ENCODE measurements at regions not wholly inside any gene's neighbourhood (a gene's known extent, or its start where the extent isn't known, plus 50 kb on each side); places are given as distances from the start of the nearest gene placed in this dataset.
"Not testable (repeated sequence)": the region's sequence is repeated elsewhere in the genome, so short reads cannot be mapped to it uniquely, and the experiment has no call there.

DNA sequence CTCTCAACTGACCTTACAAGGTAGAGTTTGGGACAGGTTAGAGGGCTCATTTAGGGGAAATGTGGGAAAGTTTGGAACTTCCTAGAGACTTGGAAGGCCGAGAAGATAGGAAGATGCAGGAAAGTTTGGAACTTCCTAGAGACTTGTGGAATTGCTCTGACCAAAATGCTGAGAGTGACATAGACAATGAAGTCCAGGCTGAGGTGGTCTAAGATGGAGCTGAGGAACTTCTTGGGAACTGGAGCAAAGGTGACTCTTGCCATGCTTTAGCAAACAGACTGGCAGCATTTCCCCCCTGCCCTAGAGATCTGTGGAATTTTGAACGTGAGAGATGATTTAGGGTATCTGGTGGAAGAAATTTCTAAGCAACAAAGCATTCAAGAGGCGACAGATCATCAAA is 258.9 kb upstream of the GULP1 start:
- dilution Hi-C loops (cut with HindIII; ENCODE audit: low sequenced_read_pairs, unreplicated experiment) (no loop called here), intact Hi-C loops (cut with micrococcal nuclease) (no loop called here), in situ Hi-C loops (cut with MboI; ENCODE audit: low sequenced_read_pairs) (no loop called here)
- Histone ChIP-seq H2AFZ (replicated peaks; ENCODE audit: low read length, poor library complexity) (no peak overlapping the region), H3K27ac (ENCODE audit: insufficient read depth, low read length) (no peak overlapping the region), H2AK9ac (replicated peaks; ENCODE audit: low read depth, low read length, poor library complexity) (no peak overlapping the region), H3K4me1 (ENCODE audit: control insufficient read depth, insufficient read depth, low read length) (no peaks in the 10 kb centered on the region), H3K14ac (replicated peaks; ENCODE audit: low read depth, low read length) (no peak overlapping the region), H3K4me3 (ENCODE audit: insufficient read depth, low read depth, low read length) (no peak overlapping the region), H2BK15ac (ENCODE audit: low read depth, low read length) (no peak overlapping the region), H3K27me3 (ENCODE audit: control insufficient read depth, insufficient read depth, low read length) (no peaks in the 10 kb centered on the region), H4K8ac (ENCODE audit: low read depth in 2 of 2, low read length in 2 of 2) (no peak overlapping the region), H2BK5ac (ENCODE audit: low read depth, low read length, poor library complexity, severe bottlenecking) (no peak overlapping the region), H3K4ac (ENCODE audit: low read depth, low read length) (no peak overlapping the region), H3K9me1 (ENCODE audit: insufficient read depth, low read length) (no peaks in the 10 kb centered on the region), H2BK120ac (ENCODE audit: low read depth, low read length) (no peak overlapping the region), H4K20me1 (ENCODE audit: insufficient read depth, low read length) (no peaks in the 10 kb centered on the region), H3K36me3 (ENCODE audit: control insufficient read depth, insufficient read depth, low read length) (no peaks in the 10 kb centered on the region), H3K4me2 (ENCODE audit: low read depth, low read length) (no peak overlapping the region), H3K9ac (ENCODE audit: low read depth, low read length) (no peak overlapping the region), H4K91ac (ENCODE audit: insufficient read depth, low read depth, low read length) (no peak overlapping the region), H3K79me1 (ENCODE audit: low read depth in 1 of 2, low read length in 2 of 2) (no peaks in the 10 kb centered on the region), H3K9me3 (ENCODE audit: control insufficient read depth, insufficient read depth, low read length) (no peaks in the 10 kb centered on the region), H3K56ac (ENCODE audit: extremely low read depth, insufficient read depth, low read length) (no peak overlapping the region), H3K23ac (ENCODE audit: low read depth, low read length) (no peak overlapping the region), H4K5ac (ENCODE audit: low read depth, low read length) (no peak overlapping the region), H2AK5ac (ENCODE audit: low read depth, low read length) (no peak overlapping the region), H2BK20ac (ENCODE audit: low read depth, low read length) (no peak overlapping the region), H3K18ac (ENCODE audit: low read depth, low read length) (no peak overlapping the region)
- ChIA-PET CTCF (no interaction called here), POLR2A (ENCODE audit: unreplicated experiment) (no interaction called here)
- no peak for TF ChIP-seq BHLHE40 (IDR thresholded peaks at IDR 0.05; ENCODE audit: low read depth, low read length)
- TF ChIP-seq, protein P1, sequence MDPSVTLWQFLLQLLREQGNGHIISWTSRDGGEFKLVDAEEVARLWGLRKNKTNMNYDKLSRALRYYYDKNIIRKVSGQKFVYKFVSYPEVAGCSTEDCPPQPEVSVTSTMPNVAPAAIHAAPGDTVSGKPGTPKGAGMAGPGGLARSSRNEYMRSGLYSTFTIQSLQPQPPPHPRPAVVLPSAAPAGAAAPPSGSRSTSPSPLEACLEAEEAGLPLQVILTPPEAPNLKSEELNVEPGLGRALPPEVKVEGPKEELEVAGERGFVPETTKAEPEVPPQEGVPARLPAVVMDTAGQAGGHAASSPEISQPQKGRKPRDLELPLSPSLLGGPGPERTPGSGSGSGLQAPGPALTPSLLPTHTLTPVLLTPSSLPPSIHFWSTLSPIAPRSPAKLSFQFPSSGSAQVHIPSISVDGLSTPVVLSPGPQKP (IDR thresholded peaks at IDR 0.05; ENCODE audit: borderline replicate concordance, low read depth, low read length): no peak
- no peak for TF ChIP-seq CEBPB (IDR thresholded peaks at IDR 0.05; ENCODE audit: low read depth, low read length)
- no peak for TF ChIP-seq POLR2A (IDR thresholded peaks at IDR 0.05; ENCODE audit: low read depth, low read length)
- TF ChIP-seq CTCF (conservative IDR thresholded peaks at IDR 0.05; ENCODE audit: low read depth, low read length): no peak
- TF ChIP-seq MXI1 (IDR thresholded peaks at IDR 0.05; ENCODE audit: borderline replicate concordance, low read depth, low read length): no peak
- DNase-seq (no peak), ATAC-seq (ENCODE audit: low read depth) (no peak)
- no CpG with 5 or more reads among the region's 3 CpGs for WGBS, 2 experiments (ENCODE audit: extremely low coverage in 2 of 2, insufficient read length in 1 of 2)
- no TSS peak for BruUV-seq (replicated peaks)

- H4K20me1 ChIP-seq (ENCODE audit: insufficient read depth, low read length); CTCF ChIA-PET; H3K9me3 ChIP-seq (ENCODE audit: control insufficient read depth, insufficient read depth, low read length); H3K79me1 ChIP-seq (ENCODE audit: low read depth in 1 of 2, low read length in 2 of 2); H3K36me3 ChIP-seq (ENCODE audit: control insufficient read depth, insufficient read depth, low read length); H3K14ac ChIP-seq (replicated peaks; ENCODE audit: low read depth, low read length); H3K4ac ChIP-seq (ENCODE audit: low read depth, low read length); DNase-seq; H4K8ac ChIP-seq (ENCODE audit: low read depth in 2 of 2, low read length in 2 of 2); H2AK5ac ChIP-seq (ENCODE audit: low read depth, low read length); H3K27me3 ChIP-seq (ENCODE audit: control insufficient read depth, insufficient read depth, low read length); in situ Hi-C loops (cut with MboI; ENCODE audit: low sequenced_read_pairs); dilution Hi-C loops (cut with HindIII; ENCODE audit: low sequenced_read_pairs, unreplicated experiment); H2BK120ac ChIP-seq (ENCODE audit: low read depth, low read length); BruUV-seq (replicated peaks); H4K5ac ChIP-seq (ENCODE audit: low read depth, low read length); H2AFZ ChIP-seq (replicated peaks; ENCODE audit: low read length, poor library complexity); H2AK9ac ChIP-seq (replicated peaks; ENCODE audit: low read depth, low read length, poor library complexity); H3K18ac ChIP-seq (ENCODE audit: low read depth, low read length); H2BK15ac ChIP-seq (ENCODE audit: low read depth, low read length); H2BK5ac ChIP-seq (ENCODE audit: low read depth, low read length, poor library complexity, severe bottlenecking); H3K23ac ChIP-seq (ENCODE audit: low read depth, low read length); H3K9me1 ChIP-seq (ENCODE audit: insufficient read depth, low read length); intact Hi-C loops (cut with micrococcal nuclease); H3K4me3 ChIP-seq (ENCODE audit: insufficient read depth, low read depth, low read length); H3K56ac ChIP-seq (ENCODE audit: extremely low read depth, insufficient read depth, low read length); H3K4me2 ChIP-seq (ENCODE audit: low read depth, low read length); POLR2A ChIA-PET (ENCODE audit: unreplicated experiment); H3K27ac ChIP-seq (ENCODE audit: insufficient read depth, low read length); H4K91ac ChIP-seq (ENCODE audit: insufficient read depth, low read depth, low read length); H3K4me1 ChIP-seq (ENCODE audit: control insufficient read depth, insufficient read depth, low read length); H3K9ac ChIP-seq (ENCODE audit: low read depth, low read length); ATAC-seq (ENCODE audit: low read depth); H2BK20ac ChIP-seq (ENCODE audit: low read depth, low read length): not testable (repeated sequence)
- whole genome bisulfite sequencing, 2 experiments (ENCODE audit: extremely low coverage in 2 of 2, insufficient read length in 1 of 2): no CpG with 5 or more reads among the region's 1 CpG
Observed at GRCh38 chr2:188033240-188033639, 258.4 kb upstream of the GULP1 start.
